GM12878 (cell line): ENCODE measurements at regions not wholly inside any gene's neighbourhood (a gene's known extent, or its start where the extent isn't known, plus 50 kb on each side); places are given as distances from the start of the nearest gene placed in this dataset.
A peak's percentile ranks its signal among the peaks of the same experiment; 100 is the strongest.

Experiments
- ATAC-seq: fragments of 200-7000 bp; cut with Tn5 transposase; 3 replicates; pipeline ENCODE4 v1.9.1; 2020; ENCODE audit warnings: mild to moderate bottlenecking, moderate library complexity
- BruUV-seq: library from RNA; stranded (reverse); fragments of 400-500 nt; replicated peaks from 2 replicates; lab custom pipeline; 2021; lab: Mats Ljungman, UMichigan
- CTCF ChIA-PET: fragments of 300-600 bp; sonication (Branson Sonifier 250); formaldehyde crosslinking; extraction: SDS; loops from one replicate; lab custom pipeline; 2021; ENCODE audit warnings: inconsistent platforms; lab: Yijun Ruan, JAX
- POLR2A ChIA-PET: fragments of 350-600 bp; formaldehyde crosslinking; extraction: SDS; loops from one replicate; lab custom pipeline; 2021; ENCODE audit warnings: inconsistent platforms; lab: Charles Lee
- RAD21 ChIA-PET: fragments of 300-600 bp; sonication (Branson Sonifier 250); formaldehyde crosslinking; loops from one replicate; lab custom pipeline; 2023; ENCODE audit warnings: antibody characterized with exemption; ENCODE audit not compliant: unreplicated experiment; lab: Charles Lee
- SMC1A ChIA-PET: fragments of 300-600 bp; sonication (Branson Sonifier 250); formaldehyde crosslinking; loops from one replicate; lab custom pipeline; 2023; ENCODE audit not compliant: unreplicated experiment, uncharacterized antibody; lab: Charles Lee
- DNase-seq: peaks from one replicate; pipeline ENCODE4 v3.0.0-alpha.2; 2011; ENCODE audit warnings: low read depth, low spot score
- FAIRE-seq: peaks from 3 replicates; lab custom pipeline; 2011; peaks lifted over from hg19 to GRCh38; lab: Jason Lieb, UNC
- H2AFZ ChIP-seq: 2 replicates; pipeline ENCODE4 v1.6.0; 2011; ENCODE audit warnings: low read depth, low read length, control low read depth; ENCODE audit not compliant: control insufficient read depth
- H3K27ac ChIP-seq: 2 replicates; pipeline ENCODE4 v1.5.1; 2011; ENCODE audit warnings: control low read depth; ENCODE audit not compliant: control insufficient read depth, insufficient read depth
- H3K27me3 ChIP-seq, 2 experiments: replicated peaks in 1 of 2; 2 replicates each; pipeline versions ENCODE4 v1.6.0 to v1.6.1; 2011; ENCODE audit warnings: low read length in 1 of 2; ENCODE audit not compliant: control insufficient read depth in 2 of 2, insufficient read depth in 2 of 2
- H3K36me3 ChIP-seq, 2 experiments: 2 replicates each; pipeline ENCODE4 v1.5.1; 2011; ENCODE audit warnings: low read length in 1 of 2; ENCODE audit not compliant: control insufficient read depth in 2 of 2, insufficient read depth in 2 of 2
- H3K4me1 ChIP-seq: 2 replicates; pipeline ENCODE4 v1.6.1; 2011; ENCODE audit warnings: mild to moderate bottlenecking, low read length, moderate library complexity, mixed read lengths; ENCODE audit not compliant: control insufficient read depth, insufficient read depth
- H3K4me2 ChIP-seq: 2 replicates; pipeline ENCODE4 v1.6.0; 2011; ENCODE audit warnings: control low read depth; ENCODE audit not compliant: control insufficient read depth, insufficient read depth
- H3K4me3 ChIP-seq: fragments of 200-600 bp; sonication (generic); 2 replicates; pipeline ENCODE4 v1.5.1; 2016
- H3K79me2 ChIP-seq: 2 replicates; pipeline ENCODE4 v1.6.0; 2011; ENCODE audit warnings: low read length; ENCODE audit not compliant: control insufficient read depth, insufficient read depth
- H3K9ac ChIP-seq: 2 replicates; pipeline ENCODE4 v1.8.0; 2011; ENCODE audit warnings: low read length, control low read depth, mixed read lengths; ENCODE audit not compliant: control insufficient read depth, insufficient read depth
- H3K9me3 ChIP-seq: replicated peaks from 3 replicates; pipeline ENCODE4 v1.5.1; 2011; ENCODE audit warnings: mild to moderate bottlenecking, low read length; ENCODE audit not compliant: control insufficient read depth, insufficient read depth
- H4K20me1 ChIP-seq: 2 replicates; pipeline ENCODE4 v1.6.0; 2011; ENCODE audit not compliant: control insufficient read depth, insufficient read depth
- ASH2L ChIP-seq: fragments of 300-600, 200-600 bp; sonication (generic); IDR thresholded peaks from 2 replicates; pipeline ENCODE4 v1.6.1; 2017; ENCODE audit warnings: low read depth, mild to moderate bottlenecking, borderline replicate concordance
- ATF7 ChIP-seq: fragments of 450-650 bp; IDR thresholded peaks from 2 replicates; pipeline ENCODE4 v1.6.1; 2016; ENCODE audit warnings: low read depth, mild to moderate bottlenecking
- CBFB ChIP-seq: IDR thresholded peaks from 2 replicates; pipeline ENCODE4 v1.6.1; 2016; ENCODE audit warnings: antibody characterized with exemption, low read depth
- CBX3 ChIP-seq: fragments of 200-600 bp; sonication (generic); IDR thresholded peaks from 2 replicates; pipeline ENCODE4 v1.6.1; 2016; ENCODE audit warnings: low read depth, borderline replicate concordance
- EGR1 ChIP-seq, 2 experiments: IDR thresholded peaks; 1 replicate in 1 of 2; 2 replicates in 1 of 2; pipeline ENCODE4 v1.6.1; 2011 to 2012; ENCODE audit warnings: low read depth in 2 of 2, low read length in 2 of 2, borderline replicate concordance in 1 of 2, mild to moderate bottlenecking in 1 of 2, moderate library complexity in 1 of 2
- HDGF ChIP-seq: fragments of 450-650 bp; IDR thresholded peaks from 2 replicates; pipeline ENCODE4 v1.6.1; 2016; ENCODE audit warnings: antibody characterized with exemption
- IRF4 ChIP-seq: IDR thresholded peaks from 2 replicates; pipeline ENCODE4 v1.6.1; 2011; ENCODE audit warnings: low read depth, low read length
- KDM1A ChIP-seq: fragments of 200-600 bp; sonication (generic); IDR thresholded peaks from 2 replicates; pipeline ENCODE4 v1.6.1; 2016; ENCODE audit warnings: borderline replicate concordance
- MEF2B ChIP-seq: fragments of 450-650 bp; IDR thresholded peaks from 2 replicates; pipeline ENCODE4 v1.6.1; 2018; ENCODE audit warnings: mild to moderate bottlenecking, moderate library complexity; ENCODE audit not compliant: partially characterized antibody, poor library complexity, severe bottlenecking
- NFYB ChIP-seq: IDR thresholded peaks from 2 replicates; pipeline ENCODE4 v1.6.1; 2011; ENCODE audit warnings: low read depth, mild to moderate bottlenecking, low read length, improper control_type of control experiment, moderate library complexity; ENCODE audit not compliant: insufficient read depth
- RCOR1 ChIP-seq: conservative IDR thresholded peaks from 2 replicates; pipeline ENCODE4 v1.6.1; 2012; ENCODE audit warnings: low read depth, low read length, improper control_type of control experiment
- SMC3 ChIP-seq: IDR thresholded peaks from 2 replicates; pipeline ENCODE4 v1.6.1; 2011; ENCODE audit warnings: low read length, improper control_type of control experiment, borderline replicate concordance
- SRF ChIP-seq, 2 experiments: IDR thresholded peaks; 2 replicates each; pipeline ENCODE4 v1.6.1; 2011; ENCODE audit warnings: low read depth in 2 of 2, low read length in 2 of 2, mild to moderate bottlenecking in 1 of 2, moderate library complexity in 1 of 2
- TARDBP ChIP-seq: IDR thresholded peaks from 2 replicates; pipeline ENCODE4 v1.6.1; 2016; ENCODE audit warnings: borderline replicate concordance
- TCF12 ChIP-seq: IDR thresholded peaks from 2 replicates; pipeline ENCODE4 v1.6.1; 2011; ENCODE audit warnings: low read depth, mild to moderate bottlenecking, low read length
- YBX1 ChIP-seq: fragments of 450-650 bp; IDR thresholded peaks from 2 replicates; pipeline ENCODE4 v1.6.1; 2016; ENCODE audit warnings: antibody characterized with exemption
- WGBS: methylation state at CpG from one replicate; pipeline ENCODE4 v1.1.6; 2016; ENCODE audit warnings: low lambda C conversion rate; ENCODE audit not compliant: insufficient replicate concordance, insufficient coverage; ENCODE audit errors: missing lambda C conversion rate; 5-methylcytosine and 5-hydroxymethylcytosine counted together
- in situ Hi-C: fragments of 300-500 bp; cut with MboI; formaldehyde crosslinking; loops from 9 replicates; pipeline ENCODE4 v1.14.3; 2018; ENCODE audit warnings: mixed read lengths
- intact Hi-C: fragments of 100-400 bp; cut with micrococcal nuclease; formaldehyde crosslinking; loops from one replicate; pipeline ENCODE4 v1.14.2; 2022; ENCODE audit not compliant: unreplicated experiment
- TF ChIP-seq, protein P1 (sequence below): fragments of 450-650 bp; IDR thresholded peaks from 2 replicates; pipeline ENCODE4 v1.6.1; 2017; ENCODE audit warnings: mild to moderate bottlenecking, moderate library complexity
- TF ChIP-seq, protein P2 (sequence below): fragments of 450-650 bp; IDR thresholded peaks from 2 replicates; pipeline ENCODE4 v1.6.1; 2018; ENCODE audit warnings: mild to moderate bottlenecking, low read depth, moderate library complexity; ENCODE audit not compliant: partially characterized antibody

DNA sequence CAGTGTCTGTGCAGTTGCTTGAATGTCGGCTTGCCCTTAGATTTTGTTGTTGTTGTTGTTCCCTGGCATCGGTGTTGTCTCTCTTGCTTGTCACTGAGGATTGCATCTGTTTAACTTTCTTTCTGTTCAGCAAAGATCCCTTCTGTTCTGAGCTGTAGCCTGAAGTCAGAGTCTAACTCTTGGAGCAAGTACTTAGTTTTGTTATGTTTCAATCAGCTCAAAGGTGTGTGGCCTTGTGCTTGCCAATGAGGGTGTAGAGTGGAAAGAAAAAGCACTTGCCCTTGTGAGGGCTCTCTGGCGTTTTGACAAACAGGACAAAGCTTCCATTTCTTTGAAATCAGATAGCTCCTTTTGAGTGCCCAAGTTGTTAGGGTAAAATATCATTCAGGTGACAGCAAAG lies 757.1 kb upstream of the CDH7 start:
- intact Hi-C loops: no loop called here
- SMC1A ChIA-PET: interaction anchor here (0.8 to 1.0 kb wide), 2 partner anchors 10 to 11 kb away, joined by 3 read pairs; no protein-coding TSS in a partner anchor
- Histone ChIP-seq H3K36me3 (no peaks in the 10 kb centered on the region), H2AFZ (no peak overlapping the region), H3K4me2 (no peak overlapping the region), H3K4me3 (no peak overlapping the region), H3K4me1 (no peaks in the 10 kb centered on the region), H4K20me1 (no peaks in the 10 kb centered on the region), H3K27ac (no peak overlapping the region), H3K9ac (no peak overlapping the region), H3K9me3 (no peaks in the 10 kb centered on the region), H3K27me3 (no peaks in the 10 kb centered on the region), H3K79me2 (no peaks in the 10 kb centered on the region)
- CTCF ChIA-PET: no interaction called here
- WGBS: 63% methylated on average over 3 of the region's 3 CpGs
- ATAC-seq: peak; percentile 53
- no peak for FAIRE-seq
- DNase-seq: no peak
- RAD21 ChIA-PET: no interaction called here
- no TSS peak for BruUV-seq
- in situ Hi-C loops: no loop called here
- POLR2A ChIA-PET: no interaction called here
- TF ChIP-seq ASH2L (no peak), TARDBP (no peak), KDM1A (no peak), SMC3 (no peak), CBFB (no peak), RCOR1 (no peak), MEF2B (no peak), NFYB (no peak), EGR1 (IDR thresholded peaks at IDR 0.05; ENCODE audit: borderline replicate concordance in 1 of 2, low read depth in 2 of 2, low read length in 2 of 2) (no peak), IRF4 (no peak), ATF7 (no peak), SRF (IDR thresholded peaks at IDR 0.05; ENCODE audit: low read depth in 2 of 2, low read length in 2 of 2) (no peak), YBX1 (no peak), CBX3 (no peak), TCF12 (no peak), HDGF (no peak)
- TF ChIP-seq, protein P1, sequence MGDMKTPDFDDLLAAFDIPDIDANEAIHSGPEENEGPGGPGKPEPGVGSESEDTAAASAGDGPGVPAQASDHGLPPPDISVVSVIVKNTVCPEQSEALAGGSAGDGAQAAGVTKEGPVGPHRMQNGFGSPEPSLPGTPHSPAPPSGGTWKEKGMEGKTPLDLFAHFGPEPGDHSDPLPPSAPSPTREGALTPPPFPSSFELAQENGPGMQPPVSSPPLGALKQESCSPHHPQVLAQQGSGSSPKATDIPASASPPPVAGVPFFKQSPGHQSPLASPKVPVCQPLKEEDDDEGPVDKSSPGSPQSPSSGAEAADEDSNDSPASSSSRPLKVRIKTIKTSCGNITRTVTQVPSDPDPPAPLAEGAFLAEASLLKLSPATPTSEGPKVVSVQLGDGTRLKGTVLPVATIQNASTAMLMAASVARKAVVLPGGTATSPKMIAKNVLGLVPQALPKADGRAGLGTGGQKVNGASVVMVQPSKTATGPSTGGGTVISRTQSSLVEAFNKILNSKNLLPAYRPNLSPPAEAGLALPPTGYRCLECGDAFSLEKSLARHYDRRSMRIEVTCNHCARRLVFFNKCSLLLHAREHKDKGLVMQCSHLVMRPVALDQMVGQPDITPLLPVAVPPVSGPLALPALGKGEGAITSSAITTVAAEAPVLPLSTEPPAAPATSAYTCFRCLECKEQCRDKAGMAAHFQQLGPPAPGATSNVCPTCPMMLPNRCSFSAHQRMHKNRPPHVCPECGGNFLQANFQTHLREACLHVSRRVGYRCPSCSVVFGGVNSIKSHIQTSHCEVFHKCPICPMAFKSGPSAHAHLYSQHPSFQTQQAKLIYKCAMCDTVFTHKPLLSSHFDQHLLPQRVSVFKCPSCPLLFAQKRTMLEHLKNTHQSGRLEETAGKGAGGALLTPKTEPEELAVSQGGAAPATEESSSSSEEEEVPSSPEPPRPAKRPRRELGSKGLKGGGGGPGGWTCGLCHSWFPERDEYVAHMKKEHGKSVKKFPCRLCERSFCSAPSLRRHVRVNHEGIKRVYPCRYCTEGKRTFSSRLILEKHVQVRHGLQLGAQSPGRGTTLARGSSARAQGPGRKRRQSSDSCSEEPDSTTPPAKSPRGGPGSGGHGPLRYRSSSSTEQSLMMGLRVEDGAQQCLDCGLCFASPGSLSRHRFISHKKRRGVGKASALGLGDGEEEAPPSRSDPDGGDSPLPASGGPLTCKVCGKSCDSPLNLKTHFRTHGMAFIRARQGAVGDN: no peak
- TF ChIP-seq, protein P2, sequence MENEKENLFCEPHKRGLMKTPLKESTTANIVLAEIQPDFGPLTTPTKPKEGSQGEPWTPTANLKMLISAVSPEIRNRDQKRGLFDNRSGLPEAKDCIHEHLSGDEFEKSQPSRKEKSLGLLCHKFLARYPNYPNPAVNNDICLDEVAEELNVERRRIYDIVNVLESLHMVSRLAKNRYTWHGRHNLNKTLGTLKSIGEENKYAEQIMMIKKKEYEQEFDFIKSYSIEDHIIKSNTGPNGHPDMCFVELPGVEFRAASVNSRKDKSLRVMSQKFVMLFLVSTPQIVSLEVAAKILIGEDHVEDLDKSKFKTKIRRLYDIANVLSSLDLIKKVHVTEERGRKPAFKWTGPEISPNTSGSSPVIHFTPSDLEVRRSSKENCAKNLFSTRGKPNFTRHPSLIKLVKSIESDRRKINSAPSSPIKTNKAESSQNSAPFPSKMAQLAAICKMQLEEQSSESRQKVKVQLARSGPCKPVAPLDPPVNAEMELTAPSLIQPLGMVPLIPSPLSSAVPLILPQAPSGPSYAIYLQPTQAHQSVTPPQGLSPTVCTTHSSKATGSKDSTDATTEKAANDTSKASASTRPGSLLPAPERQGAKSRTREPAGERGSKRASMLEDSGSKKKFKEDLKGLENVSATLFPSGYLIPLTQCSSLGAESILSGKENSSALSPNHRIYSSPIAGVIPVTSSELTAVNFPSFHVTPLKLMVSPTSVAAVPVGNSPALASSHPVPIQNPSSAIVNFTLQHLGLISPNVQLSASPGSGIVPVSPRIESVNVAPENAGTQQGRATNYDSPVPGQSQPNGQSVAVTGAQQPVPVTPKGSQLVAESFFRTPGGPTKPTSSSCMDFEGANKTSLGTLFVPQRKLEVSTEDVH: no peak
